ENCODE measurements at regions not wholly inside any gene's neighbourhood (a gene's known extent, or its start where the extent isn't known, plus 50 kb on each side); places are given as distances from the start of the nearest gene placed in this dataset.

- ChIA-PET POLR2A (no interaction called here), CTCF (no interaction called here)
- no peaks in the 10 kb centered on the region for H3K4me1 ChIP-seq
- no peaks in the 10 kb centered on the region for H3K9me3 ChIP-seq
- H3K27ac ChIP-seq = no peak overlapping the region
- no peak overlapping the region for H3K4me2 ChIP-seq
- 59% methylated on average over 8 of the region's 8 CpGs for WGBS (ENCODE audit: missing lambda C conversion rate)
- DNase-seq (ENCODE audit: low read depth in 1 of 2, low spot score in 1 of 2) = no peak
- H3K4me3 ChIP-seq = no peak overlapping the region
- no peak for FAIRE-seq
- no peak for ATAC-seq
- TF ChIP-seq FOSL2 (IDR thresholded peaks at IDR 0.05) = no peak
- TF ChIP-seq FOSL2 (CRISPR knock-in tag; IDR thresholded peaks at IDR 0.05) = no peak
- no peak for TF ChIP-seq TFCP2L1 (CRISPR knock-in tag; IDR thresholded peaks at IDR 0.05)
- TF ChIP-seq ELK1 (IDR thresholded peaks at IDR 0.05; ENCODE audit: low read depth, low read length) = no peak
- no peak for TF ChIP-seq ZNF302 (CRISPR knock-in tag; IDR thresholded peaks at IDR 0.05)
- no peak for TF ChIP-seq MAFK (IDR thresholded peaks at IDR 0.05; ENCODE audit: partially characterized antibody)
- TF ChIP-seq CHD2 (IDR thresholded peaks at IDR 0.05; ENCODE audit: low read length, partially characterized antibody) = no peak
- no peak for TF ChIP-seq TP53 (CRISPR knock-in tag; IDR thresholded peaks at IDR 0.05)
- TF ChIP-seq MAZ (IDR thresholded peaks at IDR 0.05; ENCODE audit: borderline replicate concordance, low read depth, low read length) = no peak
Measured at GRCh38 chr3:81326245-81326644, 435.2 kb downstream of the GBE1 start.

- no peak for DNase-seq (ENCODE audit: low read depth in 1 of 2, low spot score in 1 of 2)
- FAIRE-seq = no peak
- no peaks in the 10 kb centered on the region for H3K9me3 ChIP-seq
- ChIA-PET CTCF (no interaction called here), POLR2A (no interaction called here)
- no peak overlapping the region for H3K27ac ChIP-seq
- H3K4me3 ChIP-seq = no peak overlapping the region
- no peak for TF ChIP-seq FOSL2 (IDR thresholded peaks at IDR 0.05)
- TF ChIP-seq FOSL2 (CRISPR knock-in tag; IDR thresholded peaks at IDR 0.05) = no peak
- no peak overlapping the region for H3K4me2 ChIP-seq
- ATAC-seq = no peak
- H3K4me1 ChIP-seq = no peaks in the 10 kb centered on the region
Measured at GRCh38 chr3:81320862-81321261, 440.6 kb downstream of the GBE1 start.

- no peak overlapping the region for H3K4me3 ChIP-seq
- no peak overlapping the region for H3K4me2 ChIP-seq
- H3K9me3 ChIP-seq = no peaks in the 10 kb centered on the region
- no peak overlapping the region for H3K27ac ChIP-seq
- ChIA-PET POLR2A (no interaction called here), CTCF (interaction anchor here (1.6 kb wide), 1 partner anchor 14 kb away, joined by 11 read pairs; no protein-coding TSS in a partner anchor)
- no peaks in the 10 kb centered on the region for H3K4me1 ChIP-seq
- DNase-seq (ENCODE audit: low read depth in 1 of 2, low spot score in 1 of 2) (no peak), ATAC-seq (no peak), FAIRE-seq (no peak)
- TF ChIP-seq ZC3H11A (IDR thresholded peaks at IDR 0.05) = no peak
- no peak for TF ChIP-seq E2F6 (IDR thresholded peaks at IDR 0.05; ENCODE audit: borderline replicate concordance, low read depth)
- no peak for TF ChIP-seq MAX (IDR thresholded peaks at IDR 0.05)
- TF ChIP-seq EHF (CRISPR knock-in tag; IDR thresholded peaks at IDR 0.05) = no peak
- TF ChIP-seq NPAS2 (CRISPR knock-in tag; IDR thresholded peaks at IDR 0.05; ENCODE audit: borderline replicate concordance) = no peak
- TF ChIP-seq CBX2 (IDR thresholded peaks at IDR 0.05; ENCODE audit: borderline replicate concordance, low read depth) = no peak
- TF ChIP-seq ZFP36 (IDR thresholded peaks at IDR 0.05; ENCODE audit: borderline replicate concordance, partially characterized antibody) = no peak
- TF ChIP-seq HOXA7 (CRISPR knock-in tag; IDR thresholded peaks at IDR 0.05) = no peak
- no peak for TF ChIP-seq MYC (IDR thresholded peaks at IDR 0.05; ENCODE audit: borderline replicate concordance, low read length)
- no peak for TF ChIP-seq HDAC2 (IDR thresholded peaks at IDR 0.05)
Measured at GRCh38 chr3:81315030-81315429, 446.4 kb downstream of the GBE1 start.

- FAIRE-seq (no peak), ATAC-seq (no peak), DNase-seq (ENCODE audit: low read depth in 1 of 2, low spot score in 1 of 2) (no peak)
- POLR2A ChIA-PET = no interaction called here
- Histone ChIP-seq H3K4me2 (no peak overlapping the region), H3K4me1 (no peaks in the 10 kb centered on the region), H3K4me3 (no peak overlapping the region), H3K9me3 (no peaks in the 10 kb centered on the region), H3K27ac (no peak overlapping the region)
- CTCF ChIA-PET = no interaction called here
- TF ChIP-seq NFE2L2 (conservative IDR thresholded peaks at IDR 0.05; ENCODE audit: low read length) = no peak
- no peak for TF ChIP-seq BCL3 (IDR thresholded peaks at IDR 0.05)
- no peak for TF ChIP-seq ZNF302 (CRISPR knock-in tag; IDR thresholded peaks at IDR 0.05)
- no peak for TF ChIP-seq HMGXB4 (CRISPR knock-in tag; IDR thresholded peaks at IDR 0.05; ENCODE audit: borderline replicate concordance)
- TF ChIP-seq KDM1A (IDR thresholded peaks at IDR 0.05; ENCODE audit: low read depth) = no peak
- TF ChIP-seq FOSB (CRISPR knock-in tag; IDR thresholded peaks at IDR 0.05) = no peak
- TF ChIP-seq CHD2 (IDR thresholded peaks at IDR 0.05; ENCODE audit: low read length, partially characterized antibody) = no peak
- TF ChIP-seq PBX3 (IDR thresholded peaks at IDR 0.05) = no peak
- no peak for TF ChIP-seq JUNB (IDR thresholded peaks at IDR 0.05)
- TF ChIP-seq HOXA7 (CRISPR knock-in tag; IDR thresholded peaks at IDR 0.05) = no peak
- no peak for TF ChIP-seq NR3C1 (IDR thresholded peaks at IDR 0.05)
Measured at GRCh38 chr3:81311321-81311720, 450.1 kb downstream of the GBE1 start.

Data from A549 (cell line).